Stomach smooth muscle (tissue), 2 donors: ENCODE measurements at regions not wholly inside any gene's neighbourhood (a gene's known extent, or its start where the extent isn't known, plus 50 kb on each side); places are given as distances from the start of the nearest gene placed in this dataset.
"Not testable (repeated sequence)": the region's sequence is repeated elsewhere in the genome, so short reads cannot be mapped to it uniquely, and the experiment has no call there.

Experiments used
- H3K27ac ChIP-seq: one replicate; pipeline ENCODE4 v1.7.0; 2013; ENCODE audit warnings: mild to moderate bottlenecking, low read length, inconsistent platforms
- H3K27me3 ChIP-seq, 2 donors: one replicate each; pipeline ENCODE4 v1.7.0; 2013; ENCODE audit warnings: low read length in 2 of 2; ENCODE audit not compliant: insufficient read depth in 2 of 2, control insufficient read depth in 1 of 2
- H3K36me3 ChIP-seq, 2 donors: one replicate each; pipeline ENCODE4 v1.7.0; 2013; ENCODE audit warnings: low read length in 2 of 2; ENCODE audit not compliant: control insufficient read depth in 2 of 2, insufficient read depth in 2 of 2
- H3K4me1 ChIP-seq: one replicate; pipeline ENCODE4 v1.7.0; 2013; ENCODE audit warnings: low read length; ENCODE audit not compliant: control insufficient read depth, insufficient read depth
- H3K4me3 ChIP-seq, 2 donors: one replicate each; pipeline ENCODE4 v1.7.0; 2013; ENCODE audit warnings: low read length in 2 of 2
- H3K9ac ChIP-seq, 2 donors: one replicate each; pipeline ENCODE4 v1.7.0; 2013; ENCODE audit warnings: low read length in 2 of 2, mild to moderate bottlenecking in 1 of 2
- H3K9me3 ChIP-seq, 2 donors: one replicate each; pipeline ENCODE4 v1.7.0; 2013; ENCODE audit warnings: low read length in 2 of 2; ENCODE audit not compliant: control insufficient read depth in 2 of 2
- donor health status: healthy.
- donor health status: Pancreatic carcinoma.

DNA sequence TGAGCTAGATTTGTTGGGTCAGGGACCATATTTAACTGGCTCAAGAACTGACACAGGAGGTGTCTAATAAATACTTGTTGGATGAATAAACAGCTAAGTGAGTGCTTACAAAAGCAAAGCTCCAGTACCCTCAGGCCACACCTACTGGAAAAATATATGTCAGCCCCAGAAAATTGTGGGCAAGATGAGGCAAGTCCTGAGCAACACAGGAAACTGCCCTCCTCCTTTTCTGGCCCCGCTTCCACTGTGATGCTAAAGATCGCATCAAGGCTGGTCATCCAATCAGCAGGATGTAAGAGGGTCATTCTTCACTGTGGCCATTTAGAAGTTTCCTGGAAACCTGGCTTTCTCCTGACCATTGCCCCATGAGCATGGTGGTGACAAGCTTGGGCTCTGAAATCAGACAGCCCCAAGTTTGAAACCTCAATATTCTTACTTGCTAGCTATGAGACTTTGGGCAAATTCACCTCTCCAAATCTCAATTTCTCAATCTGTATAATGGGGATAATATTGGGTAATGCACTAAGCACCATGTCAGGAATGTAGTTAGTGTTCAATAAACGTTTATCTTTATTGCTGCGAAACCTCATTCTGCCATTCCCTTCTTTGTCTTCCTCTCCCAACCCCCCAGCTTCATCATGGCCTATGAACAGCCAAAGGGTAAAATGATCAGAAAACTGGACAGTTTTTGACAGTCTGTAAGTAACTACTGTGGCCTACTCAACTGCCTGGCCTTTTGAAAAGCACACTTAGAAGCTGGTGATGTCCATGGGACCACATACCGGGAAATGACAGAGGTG, 139.3 kb upstream of the PZP start:
- Histone ChIP-seq H3K36me3 (no peaks in the 10 kb centered on the region), H3K4me3 (no peak overlapping the region), H3K27me3 (no peaks in the 10 kb centered on the region), H3K4me1 (peaks cover 6% of the 10 kb centered on the region), H3K9ac (no peak overlapping the region), H3K9me3 (no peaks in the 10 kb centered on the region), H3K27ac (no peak overlapping the region)

DNA sequence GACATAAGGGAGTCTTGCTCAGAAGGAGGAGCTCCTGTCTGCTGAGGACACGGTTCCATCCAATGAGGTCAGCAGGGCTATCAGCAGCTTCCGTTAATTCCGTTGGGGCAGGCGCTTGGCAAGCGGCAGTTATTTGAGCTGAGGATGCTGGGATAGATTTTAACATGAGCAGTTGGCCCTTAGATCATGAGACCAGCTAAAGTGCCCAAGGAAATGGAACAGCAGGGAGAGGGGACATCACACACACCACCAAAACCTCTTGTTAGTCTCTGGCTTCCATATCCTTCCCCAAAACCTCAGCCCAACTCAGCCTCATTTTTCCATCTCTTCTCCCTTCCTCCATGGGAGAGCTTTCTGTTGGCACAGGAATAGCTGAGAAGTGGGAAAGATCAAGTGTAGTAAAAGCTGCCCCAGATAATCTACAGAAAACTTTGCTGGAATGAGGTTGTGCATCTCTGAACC, 138.7 kb upstream of the PZP start:
- no peaks in the 10 kb centered on the region for H3K36me3 ChIP-seq

DNA sequence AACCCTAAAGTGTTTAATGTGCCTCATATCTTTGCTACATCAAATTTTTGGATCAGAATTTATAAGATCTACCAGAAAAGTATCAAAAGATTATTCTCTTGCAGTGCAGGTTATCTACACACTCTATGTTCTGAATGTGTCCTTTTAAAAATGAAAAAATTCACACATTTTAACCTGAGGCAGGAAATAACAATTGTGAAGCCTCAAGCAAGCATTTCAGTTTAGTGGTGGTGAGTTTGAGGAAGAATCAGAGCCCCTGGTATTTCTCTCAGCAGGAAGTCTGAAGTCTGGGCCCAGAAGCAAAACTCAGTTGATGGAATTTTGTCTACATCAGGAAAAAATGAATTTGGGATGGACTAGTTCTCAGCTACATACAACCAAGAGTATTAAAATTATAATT, 137.0 kb upstream of the PZP start:
- no peak overlapping the region for H3K27ac ChIP-seq
- H3K36me3 ChIP-seq = no peaks in the 10 kb centered on the region
- no peaks in the 10 kb centered on the region for H3K27me3 ChIP-seq
- no peak overlapping the region for H3K9ac ChIP-seq
- H3K4me3 ChIP-seq = no peak overlapping the region
- peaks cover 2% of the 10 kb centered on the region for H3K4me1 ChIP-seq
- H3K9me3 ChIP-seq = no peaks in the 10 kb centered on the region

More for the DNA sequence above, 138.7 kb upstream of the PZP start:
- no peaks in the 10 kb centered on the region for H3K9me3 ChIP-seq
- no peak overlapping the region for H3K27ac ChIP-seq
- no peaks in the 10 kb centered on the region for H3K27me3 ChIP-seq
- peaks cover 6% of the 10 kb centered on the region for H3K4me1 ChIP-seq
- no peak overlapping the region for H3K4me3 ChIP-seq
- H3K9ac ChIP-seq = no peak overlapping the region

DNA sequence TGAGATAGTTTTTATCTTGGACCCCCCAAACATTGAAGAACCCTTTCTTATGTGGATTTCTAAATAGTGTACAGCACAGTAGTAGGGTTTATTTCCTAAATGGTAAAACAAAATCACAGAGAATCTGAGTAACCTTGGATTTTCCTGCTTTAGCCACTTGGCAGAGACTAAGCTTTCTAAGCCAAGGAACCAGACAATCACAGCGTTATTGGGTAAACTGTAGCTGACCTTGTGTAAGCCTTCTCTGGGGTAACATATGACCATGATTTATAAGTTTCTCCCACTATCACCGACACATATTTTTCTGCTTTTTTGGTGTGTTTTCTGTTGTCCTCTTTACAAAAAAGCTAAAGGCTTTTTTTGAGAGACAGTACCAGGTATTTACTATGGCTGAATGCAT, 136.3 kb upstream of the PZP start:
- H3K36me3 ChIP-seq = no peaks in the 10 kb centered on the region
- H3K4me3 ChIP-seq = no peak overlapping the region
- H3K9ac ChIP-seq = no peak overlapping the region
- no peak overlapping the region for H3K27ac ChIP-seq
- no peaks in the 10 kb centered on the region for H3K4me1 ChIP-seq
- no peaks in the 10 kb centered on the region for H3K9me3 ChIP-seq
- H3K27me3 ChIP-seq = no peaks in the 10 kb centered on the region

DNA sequence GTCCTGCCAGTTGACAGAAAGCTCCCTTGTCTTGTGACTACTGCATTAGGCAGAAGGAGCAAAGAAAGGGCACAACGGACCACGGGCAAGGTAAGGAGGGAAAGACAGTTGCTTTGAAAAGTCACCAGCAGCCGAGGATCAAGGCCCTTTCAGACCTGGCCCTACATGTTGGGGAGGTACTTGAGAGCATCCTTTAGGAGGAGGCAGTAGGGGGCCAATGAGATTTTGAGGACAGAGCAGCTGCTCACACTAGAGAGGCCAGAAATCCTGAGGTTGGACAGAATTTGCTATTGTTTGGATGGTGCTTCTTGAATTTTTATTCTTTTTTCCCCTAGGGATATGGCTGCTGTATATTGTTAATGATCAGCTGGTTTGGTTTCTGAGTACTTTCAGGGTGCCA, 135.5 kb upstream of the PZP start:
- H3K4me1 ChIP-seq = no peaks in the 10 kb centered on the region
- H3K9ac ChIP-seq = no peak overlapping the region
- no peak overlapping the region for H3K4me3 ChIP-seq
- no peaks in the 10 kb centered on the region for H3K36me3 ChIP-seq
- no peaks in the 10 kb centered on the region for H3K27me3 ChIP-seq
- no peak overlapping the region for H3K27ac ChIP-seq
- no peaks in the 10 kb centered on the region for H3K9me3 ChIP-seq

DNA sequence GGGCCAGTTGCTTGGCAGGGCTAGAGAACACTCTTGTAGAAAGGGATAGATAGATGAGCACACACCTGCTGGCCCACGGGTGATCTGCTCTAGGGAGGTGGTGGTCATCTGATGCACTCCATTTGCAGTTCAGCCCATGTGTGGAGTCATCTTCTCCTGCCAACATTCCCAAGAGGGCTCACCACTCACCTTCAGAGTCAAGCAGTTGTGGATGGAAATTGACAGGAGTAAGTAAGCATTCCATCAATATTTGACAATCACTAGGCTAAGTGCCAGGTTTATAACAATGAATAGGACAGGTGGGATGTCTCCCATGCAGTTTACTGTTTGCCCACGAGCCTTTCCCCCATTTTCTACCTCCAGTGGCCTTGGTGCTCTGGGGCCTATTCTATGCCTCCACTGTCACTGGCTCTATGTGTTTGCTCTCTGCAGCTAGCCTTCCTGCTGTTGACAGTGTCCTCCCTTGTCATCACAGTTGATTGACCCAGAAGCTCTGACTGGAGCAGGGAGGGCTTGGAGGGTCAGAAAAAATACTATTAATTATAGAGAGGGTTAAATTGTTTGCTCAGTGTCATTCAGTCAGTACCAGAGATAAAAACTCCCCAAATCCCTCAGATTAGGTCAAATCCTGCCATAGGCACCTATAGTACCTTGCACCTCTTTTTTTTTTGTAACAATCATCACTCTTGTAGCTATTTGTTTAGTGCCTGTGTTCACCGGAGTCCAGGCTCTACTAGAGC, 134.6 kb upstream of the PZP start:
- H3K4me1 ChIP-seq = no peaks in the 10 kb centered on the region
- no peak overlapping the region for H3K27ac ChIP-seq
- H3K9ac ChIP-seq = no peak overlapping the region
- no peaks in the 10 kb centered on the region for H3K9me3 ChIP-seq
- no peaks in the 10 kb centered on the region for H3K27me3 ChIP-seq
- H3K36me3 ChIP-seq = no peaks in the 10 kb centered on the region
- H3K4me3 ChIP-seq = no peak overlapping the region

DNA sequence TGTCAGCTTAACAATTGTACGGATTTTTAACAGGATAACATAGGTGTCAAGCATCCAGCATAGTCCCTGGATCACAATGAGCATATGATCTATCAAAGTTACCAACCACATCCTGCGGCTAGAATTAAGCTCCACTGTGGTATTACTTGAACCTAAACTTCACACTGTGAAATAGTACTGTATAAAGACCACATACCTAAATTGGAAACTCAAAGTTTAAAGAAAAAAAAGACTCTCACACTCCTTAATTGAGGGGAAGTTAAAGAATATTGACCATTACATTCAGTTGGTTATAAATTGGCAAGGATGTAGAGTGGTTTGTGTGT, 133.0 kb upstream of the PZP start:
- Histone ChIP-seq H3K9me3 (no peaks in the 10 kb centered on the region), H3K36me3 (no peaks in the 10 kb centered on the region), H3K27me3 (no peaks in the 10 kb centered on the region), H3K4me3 (no peak overlapping the region), H3K27ac (no peak overlapping the region), H3K9ac (no peak overlapping the region), H3K4me1 (no peaks in the 10 kb centered on the region)

DNA sequence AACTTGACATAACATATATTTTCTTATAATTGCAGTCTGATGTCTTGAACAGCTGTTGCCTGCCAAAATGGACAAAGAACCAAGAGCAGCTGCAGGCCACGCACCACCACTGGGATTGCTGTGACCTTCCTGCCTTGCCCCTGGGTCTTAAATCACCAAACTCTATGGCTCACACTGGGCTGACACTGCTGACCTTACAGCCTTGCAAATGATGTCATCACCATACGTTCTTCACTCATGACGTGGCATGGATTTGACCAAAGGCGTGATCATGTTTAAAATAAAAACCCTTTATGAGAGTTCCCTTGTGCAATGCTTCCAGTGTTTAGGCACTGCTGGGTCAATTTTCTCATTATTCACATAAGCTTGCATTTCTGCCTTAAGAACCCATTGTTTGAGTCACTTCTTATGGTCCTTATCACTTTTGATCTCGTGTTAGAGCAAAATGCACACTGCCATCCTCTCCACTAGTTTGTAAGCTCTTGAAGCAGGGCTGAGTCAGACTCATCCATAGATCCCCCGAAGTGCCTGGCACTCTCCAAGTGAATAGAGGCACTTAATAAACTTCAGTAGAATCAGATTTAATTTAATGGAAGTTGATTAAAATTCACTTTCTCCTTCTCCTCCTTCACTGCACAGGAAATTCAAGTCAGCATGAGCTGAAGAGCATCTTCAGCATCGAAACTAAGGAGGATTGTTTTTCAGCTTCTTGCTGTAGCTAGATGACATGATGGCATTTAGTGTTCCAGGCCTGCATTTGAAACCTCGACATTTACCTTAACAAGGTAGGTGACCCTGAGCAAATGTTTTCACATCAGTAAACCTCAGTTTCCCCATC, 132.4 kb upstream of the PZP start:
- Histone ChIP-seq H3K4me1 (no peaks in the 10 kb centered on the region), H3K9ac (no peak overlapping the region), H3K9me3 (no peaks in the 10 kb centered on the region), H3K27ac (no peak overlapping the region), H3K4me3 (no peak overlapping the region), H3K36me3 (no peaks in the 10 kb centered on the region), H3K27me3 (no peaks in the 10 kb centered on the region)

DNA sequence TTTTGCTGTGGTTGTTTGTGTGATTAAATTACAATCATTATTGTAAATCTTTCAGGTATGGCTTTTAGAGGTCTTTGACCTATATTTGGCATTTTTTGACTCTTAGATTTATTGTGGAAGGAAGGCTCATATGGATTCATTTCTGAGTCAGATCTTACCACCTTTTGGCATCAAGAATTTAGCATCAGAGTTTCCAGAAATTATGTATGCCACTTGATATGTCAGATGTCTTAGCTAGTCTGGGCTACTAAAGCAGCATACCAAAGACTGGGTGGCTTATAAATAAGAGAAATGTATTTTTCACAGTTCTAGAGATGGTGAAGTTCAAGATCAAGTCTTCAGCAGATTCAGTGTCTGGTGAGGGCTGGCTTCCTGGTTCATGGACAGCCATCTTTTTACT, 129.5 kb upstream of the PZP start:
- no peak overlapping the region for H3K9ac ChIP-seq
- no peaks in the 10 kb centered on the region for H3K36me3 ChIP-seq
- H3K9me3 ChIP-seq = no peaks in the 10 kb centered on the region
- peaks cover 2% of the 10 kb centered on the region for H3K4me1 ChIP-seq
- no peak overlapping the region for H3K4me3 ChIP-seq
- H3K27me3 ChIP-seq = no peaks in the 10 kb centered on the region
- no peak overlapping the region for H3K27ac ChIP-seq

DNA sequence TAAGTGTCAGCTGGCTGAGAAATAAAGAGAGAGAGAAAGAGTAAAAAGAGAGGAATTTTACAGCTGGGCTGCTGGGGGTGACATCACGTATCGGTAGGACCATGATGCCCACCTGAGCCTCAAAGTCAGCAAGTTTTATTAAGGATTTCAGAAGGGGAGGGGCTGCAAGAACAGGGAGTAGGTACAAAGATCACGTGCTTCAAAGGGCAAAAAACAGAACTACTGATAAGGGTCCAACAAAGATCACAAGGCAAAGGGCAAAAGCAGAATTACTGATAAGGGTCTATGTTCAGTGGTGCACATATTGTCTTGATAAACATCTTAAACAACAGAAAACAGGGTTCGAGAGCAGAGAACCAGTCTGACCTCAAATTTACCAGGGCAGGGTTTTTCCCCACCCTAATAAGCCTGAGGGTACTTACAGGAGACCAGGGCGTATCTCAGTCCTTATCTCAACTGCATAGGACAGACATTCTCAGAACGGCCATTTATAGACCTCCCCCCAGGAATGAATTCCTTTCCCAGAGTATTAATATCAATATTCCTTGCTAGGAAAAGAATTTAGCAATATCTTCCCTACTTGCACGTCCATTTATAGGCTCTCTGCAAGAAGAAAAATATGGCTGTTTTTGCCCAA, 128.3 kb upstream of the PZP start:
- H3K36me3 ChIP-seq, H3K4me1 ChIP-seq, H3K27ac ChIP-seq, H3K9ac ChIP-seq, H3K4me3 ChIP-seq, H3K9me3 ChIP-seq, H3K27me3 ChIP-seq: not testable (repeated sequence)
